Sigmoid colon (tissue), 6 donors: ENCODE measurements at regions not wholly inside any gene's neighbourhood (a gene's known extent, or its start where the extent isn't known, plus 50 kb on each side); places are given as distances from the start of the nearest gene placed in this dataset.

Source experiments
- DNase-seq: peaks from one replicate; pipeline ENCODE4 v3.0.0-alpha.2; 2019
- H3K27ac ChIP-seq, 4 donors: fragments of 200-600 bp; sonication (generic); one replicate each; pipeline ENCODE4 v1.5.1; 2016 to 2019; ENCODE audit warnings: mild to moderate bottlenecking in 1 of 4
- H3K27me3 ChIP-seq, 3 donors: fragments of 200-600 bp; sonication (generic); one replicate each; pipeline ENCODE4 v1.5.1; 2019; ENCODE audit warnings: mild to moderate bottlenecking in 1 of 3
- H3K36me3 ChIP-seq, 4 donors: fragments of 200-600 bp; sonication (generic); one replicate each; pipeline ENCODE4 v1.5.1; 2016 to 2019
- H3K4me1 ChIP-seq, 4 donors: fragments of 200-600 bp; sonication (generic); one replicate each; pipeline ENCODE4 v1.5.1; 2017 to 2019
- H3K4me3 ChIP-seq, 4 donors: fragments of 200-600 bp; sonication (generic); one replicate each; pipeline ENCODE4 v1.5.1; 2017 to 2019; ENCODE audit warnings: mild to moderate bottlenecking in 2 of 4, moderate library complexity in 1 of 4
- H3K9me3 ChIP-seq, 4 donors: fragments of 200-600 bp in 3 of 4; sonication (generic) in 3 of 4; one replicate each; pipeline versions ENCODE4 v1.5.1 to v1.6.1; 2013 to 2019
- CTCF ChIP-seq, 4 experiments: fragments of 450-650 bp in 3 of 4; fragments of 200-600 bp in 1 of 4; IDR thresholded peaks; one replicate each; pipeline ENCODE4 v1.5.1; 2016 to 2019; ENCODE audit warnings: antibody characterized with exemption in 4 of 4, mild to moderate bottlenecking in 3 of 4, moderate library complexity in 2 of 4
- EP300 ChIP-seq, 4 donors: sonication (generic); formaldehyde crosslinking; IDR thresholded peaks; one replicate each; pipeline ENCODE4 v1.6.1; 2017; ENCODE audit warnings: antibody characterized with exemption in 4 of 4
- POLR2A ChIP-seq, 2 donors: fragments of 450-650 bp; IDR thresholded peaks; one replicate each; pipeline ENCODE4 v1.6.1; 2016; ENCODE audit warnings: antibody characterized with exemption in 2 of 2, mild to moderate bottlenecking in 2 of 2, moderate library complexity in 2 of 2
- POLR2AphosphoS5 ChIP-seq, 4 donors: sonication (generic); formaldehyde crosslinking; IDR thresholded peaks; one replicate each; pipeline ENCODE4 v1.6.1; 2017; ENCODE audit warnings: antibody characterized with exemption in 4 of 4
- WGBS, 2 donors: extraction: QIAGEN DNeasy Blood & Tissue Kit; methylation state at CpG; one replicate each; pipeline ENCODE4 v1.1.7; 2013; 5-methylcytosine and 5-hydroxymethylcytosine counted together
- intact Hi-C: fragments of 100-400 bp; cut with DNase I; formaldehyde crosslinking; loops from one replicate; pipeline ENCODE4 v1.15.1; 2023
- donor health status: healthy with polysubstance abuse.
- donor health status: healthy.

DNA sequence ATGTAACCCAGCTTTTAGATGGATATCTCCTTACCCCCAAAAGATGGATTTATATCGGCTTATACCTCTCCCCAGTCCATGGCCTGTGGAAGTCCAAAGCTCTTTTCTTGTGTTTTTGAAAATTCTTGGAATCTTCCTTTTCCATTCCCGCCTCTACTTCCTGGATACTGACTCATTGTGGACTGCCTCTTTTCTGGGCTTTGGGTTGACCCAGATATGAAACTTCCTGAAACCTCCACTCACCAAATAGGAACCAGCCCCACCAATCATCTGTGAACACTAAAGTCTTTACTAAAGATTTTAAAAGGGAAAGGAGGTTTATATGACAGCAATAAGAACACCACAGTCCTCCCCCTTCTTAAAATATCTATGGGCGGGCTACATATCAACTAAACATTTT, 163.4 kb upstream of the SYN3 start:
- 80 to 81% methylated on average over 3 of the region's 3 CpGs for WGBS, 2 donors
- Histone ChIP-seq H3K4me1 (no peaks in the 10 kb centered on the region), H3K27me3 (no peaks in the 10 kb centered on the region), H3K27ac (peak overlapping the region in 1 of 4 donors; percentile 20), H3K9me3 (no peaks in the 10 kb centered on the region), H3K36me3 (no peaks in the 10 kb centered on the region), H3K4me3 (no peak overlapping the region)
- TF ChIP-seq POLR2AphosphoS5 (IDR thresholded peaks at IDR 0.05) (no peak), EP300 (IDR thresholded peaks at IDR 0.05) (no peak), CTCF (IDR thresholded peaks at IDR 0.05) (no peak), POLR2A (IDR thresholded peaks at IDR 0.05) (no peak)
- no peak for DNase-seq
- intact Hi-C loops, result no loop called here

- no peak overlapping the region for H3K4me3 ChIP-seq
Observed at GRCh38 chr22:33220476-33221080, 162.4 kb upstream of the SYN3 start.

GRCh38 chr22:33219648-33220384, 161.6 kb upstream of the SYN3 start:
- TF ChIP-seq POLR2A (IDR thresholded peaks at IDR 0.05), result no peak
- TF ChIP-seq POLR2AphosphoS5 (IDR thresholded peaks at IDR 0.05), result no peak
- no peak for TF ChIP-seq CTCF (IDR thresholded peaks at IDR 0.05)
- no peak for TF ChIP-seq EP300 (IDR thresholded peaks at IDR 0.05)
- H3K9me3 ChIP-seq, result no peaks in the 10 kb centered on the region
- WGBS, 2 donors, result 49 to 63% methylated on average over 8 of the region's 8 CpGs
- H3K4me3 ChIP-seq, result no peak overlapping the region
- H3K36me3 ChIP-seq, result no peaks in the 10 kb centered on the region
- no peak overlapping the region for H3K27ac ChIP-seq
- DNase-seq, result no peak
- intact Hi-C loops, result no loop called here
- no peaks in the 10 kb centered on the region for H3K4me1 ChIP-seq
- no peaks in the 10 kb centered on the region for H3K27me3 ChIP-seq

More at GRCh38 chr22:33220476-33221080, 162.4 kb upstream of the SYN3 start:
- no peaks in the 10 kb centered on the region for H3K9me3 ChIP-seq
- H3K27me3 ChIP-seq, result no peaks in the 10 kb centered on the region
- no peak for TF ChIP-seq POLR2AphosphoS5 (IDR thresholded peaks at IDR 0.05)
- TF ChIP-seq EP300 (IDR thresholded peaks at IDR 0.05), result no peak
- no peak for TF ChIP-seq POLR2A (IDR thresholded peaks at IDR 0.05)
- TF ChIP-seq CTCF (IDR thresholded peaks at IDR 0.05), result no peak
- H3K27ac ChIP-seq, result no peak overlapping the region
- intact Hi-C loops, result no loop called here
- no peaks in the 10 kb centered on the region for H3K36me3 ChIP-seq
- no peak for DNase-seq
- no peaks in the 10 kb centered on the region for H3K4me1 ChIP-seq
- 72 to 75% methylated on average over 5 of the region's 5 CpGs for WGBS, 2 donors

DNA sequence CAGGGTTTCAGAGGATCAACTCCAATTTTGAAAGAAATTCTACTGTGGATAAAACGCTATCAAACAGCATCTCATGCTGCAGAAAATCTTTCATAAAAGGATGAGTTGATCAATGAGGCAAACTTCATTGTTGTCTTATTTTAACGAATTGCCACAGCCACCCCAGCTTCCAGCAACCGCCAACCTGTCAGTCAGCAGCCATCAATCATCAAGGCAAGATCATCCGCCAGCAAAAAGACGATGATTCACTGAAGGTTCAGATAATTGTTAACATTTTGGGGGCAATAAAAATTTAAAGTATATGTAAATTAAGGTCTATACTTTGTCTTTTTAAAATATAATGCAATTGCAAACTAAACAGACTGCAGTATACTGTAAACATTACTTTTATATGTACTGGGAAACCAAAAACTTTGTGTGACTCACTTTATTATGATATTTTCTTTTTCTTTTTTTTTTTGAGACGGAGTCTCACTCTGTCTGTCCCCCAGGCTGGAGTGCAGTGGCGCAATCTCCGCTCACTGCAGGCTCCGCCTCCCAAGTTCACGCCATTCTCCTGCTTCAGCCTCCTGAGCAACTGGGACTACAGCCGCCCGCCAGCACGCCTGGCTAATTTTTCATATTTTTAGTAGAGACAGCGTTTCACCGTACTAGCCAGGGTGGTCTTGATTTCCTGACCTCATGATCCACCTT, 155.3 kb upstream of the SYN3 start:
- H3K4me3 ChIP-seq, result no peak overlapping the region
- no peak for TF ChIP-seq CTCF (IDR thresholded peaks at IDR 0.05)
- no peak for TF ChIP-seq EP300 (IDR thresholded peaks at IDR 0.05)
- no peak for TF ChIP-seq POLR2A (IDR thresholded peaks at IDR 0.05)
- no peak for TF ChIP-seq POLR2AphosphoS5 (IDR thresholded peaks at IDR 0.05)
- 82 to 87% methylated on average over 15 of the region's 15 CpGs for WGBS, 2 donors

More for the DNA sequence above, 155.3 kb upstream of the SYN3 start:
- intact Hi-C loops, result no loop called here
- no peaks in the 10 kb centered on the region for H3K27me3 ChIP-seq
- no peak for DNase-seq
- no peaks in the 10 kb centered on the region for H3K36me3 ChIP-seq
- H3K9me3 ChIP-seq, result no peaks in the 10 kb centered on the region
- no peak overlapping the region for H3K27ac ChIP-seq
- H3K4me1 ChIP-seq, result no peaks in the 10 kb centered on the region
